HG03432 (cell line): ENCODE measurements at regions not wholly inside any gene's neighbourhood (a gene's known extent, or its start where the extent isn't known, plus 50 kb on each side); places are given as distances from the start of the nearest gene placed in this dataset.

ENCODE experiments used
- ATAC-seq: cut with Tn5 transposase; IDR thresholded peaks from one replicate; pipeline ENCODE4 v1.9.1; 2021; ENCODE audit warnings: mild to moderate bottlenecking, moderate library complexity; ENCODE audit not compliant: unreplicated experiment

DNA sequence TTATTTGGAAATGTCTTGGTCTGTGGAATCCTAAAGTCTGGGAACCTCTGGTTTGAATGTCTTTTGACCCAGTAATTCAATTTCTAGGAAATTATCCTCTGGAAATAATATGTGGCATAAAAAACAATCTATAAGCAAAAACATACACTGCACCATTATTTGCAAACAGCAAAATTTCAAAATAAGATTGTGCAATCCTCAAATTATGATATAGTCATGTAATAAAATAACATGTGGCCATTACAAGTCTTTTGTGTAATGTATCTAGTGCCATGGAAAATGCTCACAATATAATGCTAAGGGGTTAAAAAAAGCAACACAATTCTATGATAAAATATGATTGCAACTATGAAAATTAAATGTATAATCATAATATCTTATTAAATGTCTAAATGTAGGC, 312.9 kb upstream of the RUNX1 start:
- no peak for ATAC-seq

- no peak for ATAC-seq
Measured at GRCh38 chr21:35360870-35361570, 311.9 kb upstream of the RUNX1 start.

- no peak for ATAC-seq
Measured at GRCh38 chr21:35359076-35359475, 310.0 kb upstream of the RUNX1 start.

- no peak for ATAC-seq
Measured at GRCh38 chr21:35358008-35358407, 308.9 kb upstream of the RUNX1 start.

DNA sequence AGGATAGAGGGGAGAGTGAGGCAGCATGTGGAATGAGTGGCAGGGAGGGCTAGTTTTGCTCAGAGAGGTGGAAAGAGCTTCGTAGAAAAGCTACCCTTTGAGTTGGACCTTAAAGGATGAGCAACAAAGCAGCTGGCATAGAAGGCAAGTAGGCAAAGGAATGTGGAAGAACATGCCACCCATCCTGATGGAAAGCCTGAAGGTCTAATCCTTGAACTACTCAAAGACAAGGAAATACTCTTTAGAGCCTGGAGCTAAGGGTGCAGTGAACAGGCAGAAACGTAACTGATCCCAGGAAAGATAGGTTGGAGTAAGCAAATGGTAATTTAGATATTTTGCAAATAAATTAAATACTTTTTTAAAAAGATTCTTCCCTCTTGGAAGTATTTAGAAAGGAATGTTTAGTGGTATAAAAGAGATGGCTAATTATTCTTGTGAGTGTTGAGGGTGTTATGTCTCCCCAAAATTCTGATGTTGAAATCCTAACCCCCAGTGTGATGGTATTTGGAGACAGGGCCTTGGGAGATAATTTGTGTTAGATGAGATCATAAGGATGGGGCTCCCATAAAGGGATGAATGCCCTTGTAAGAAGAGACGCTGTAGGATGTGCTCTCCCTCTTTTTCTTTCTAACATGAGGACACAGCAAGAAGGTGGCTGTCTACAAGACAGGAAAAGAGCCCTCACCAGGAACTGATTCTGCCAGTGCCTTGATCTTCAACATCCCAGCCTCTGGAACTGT, 308.1 kb upstream of the RUNX1 start:
- ATAC-seq, result no peak

- no peak for ATAC-seq
Measured at GRCh38 chr21:35354078-35354477, 305.0 kb upstream of the RUNX1 start.

GRCh38 chr21:35352793-35353192, 303.7 kb upstream of the RUNX1 start:
- ATAC-seq, result no peak

GRCh38 chr21:35352066-35352770, 303.1 kb upstream of the RUNX1 start:
- ATAC-seq, result no peak

GRCh38 chr21:35351434-35351833, 302.3 kb upstream of the RUNX1 start:
- no peak for ATAC-seq

- no peak for ATAC-seq
Measured at GRCh38 chr21:35350965-35351364, 301.9 kb upstream of the RUNX1 start.

GRCh38 chr21:35349376-35350080, 300.4 kb upstream of the RUNX1 start:
- no peak for ATAC-seq

- ATAC-seq, result no peak
Measured at GRCh38 chr21:35348686-35349085, 299.6 kb upstream of the RUNX1 start.

- no peak for ATAC-seq
Measured at GRCh38 chr21:35346697-35347096, 297.6 kb upstream of the RUNX1 start.

- ATAC-seq, result no peak
Measured at GRCh38 chr21:35345954-35346353, 296.9 kb upstream of the RUNX1 start.

- ATAC-seq, result no peak
Measured at GRCh38 chr21:35344582-35344981, 295.5 kb upstream of the RUNX1 start.

DNA sequence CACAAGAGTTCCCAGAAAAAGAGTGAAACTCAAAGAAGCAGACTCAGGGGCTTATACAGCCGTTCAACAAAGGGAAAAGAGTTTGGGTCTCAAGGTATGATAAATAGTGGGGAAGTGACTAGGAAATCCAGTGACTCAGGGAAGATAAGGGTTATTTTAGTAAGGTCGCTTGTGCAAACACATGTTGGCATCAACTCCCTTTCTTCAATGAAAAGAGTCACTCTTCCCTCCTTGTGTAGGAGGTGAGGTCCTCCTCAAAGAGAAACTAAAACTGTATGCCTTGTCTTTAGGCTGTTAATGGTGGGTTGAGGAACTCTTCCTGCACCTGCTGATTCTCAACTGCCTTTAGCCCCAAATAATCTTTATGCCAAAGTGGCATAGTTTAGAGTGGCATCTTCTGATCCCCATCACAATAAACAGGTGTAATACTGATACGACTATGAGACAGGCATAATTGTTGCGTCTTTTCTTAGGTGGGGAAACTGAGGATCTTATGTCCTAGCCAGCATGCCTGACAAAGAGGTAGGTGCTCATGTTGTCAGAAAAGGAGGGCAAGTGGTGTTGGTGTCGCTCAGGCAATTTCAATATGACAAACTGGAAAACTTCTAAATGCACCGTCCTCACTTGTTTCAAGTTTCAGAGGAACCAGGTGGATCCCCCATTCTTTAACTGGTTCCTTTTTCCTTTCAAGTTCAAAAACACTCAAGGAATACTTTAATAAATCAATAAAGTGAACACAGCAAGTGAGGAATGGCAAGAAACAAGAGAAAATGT, 294.1 kb upstream of the RUNX1 start:
- ATAC-seq, result no peak

DNA sequence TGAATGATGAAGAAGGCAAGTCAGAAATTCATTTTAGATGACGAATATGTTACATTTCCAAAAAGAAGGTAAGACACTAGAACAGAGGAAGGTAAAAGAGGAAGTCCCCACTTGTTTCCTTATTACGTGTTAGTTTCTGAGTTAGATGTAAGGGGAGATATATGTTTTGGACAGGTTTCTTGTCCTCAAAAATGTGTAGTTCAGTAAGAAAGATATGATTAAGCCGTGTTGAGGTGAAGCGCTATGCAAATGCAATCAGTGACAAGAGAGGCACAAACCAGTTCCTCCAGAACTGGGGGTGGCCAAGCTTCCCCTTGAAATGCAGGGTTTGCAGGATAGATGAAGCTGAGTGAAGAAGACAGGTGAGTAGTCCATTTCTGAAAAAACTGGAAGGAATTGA, 293.3 kb upstream of the RUNX1 start:
- peak; percentile 82 for ATAC-seq

GRCh38 chr21:35340273-35340672, 291.2 kb upstream of the RUNX1 start:
- no peak for ATAC-seq

GRCh38 chr21:35338881-35339632, 290.0 kb upstream of the RUNX1 start:
- no peak for ATAC-seq

GRCh38 chr21:35338281-35338680, 289.2 kb upstream of the RUNX1 start:
- ATAC-seq, result no peak
